ENCODE measurements at regions not wholly inside any gene's neighbourhood (a gene's known extent, or its start where the extent isn't known, plus 50 kb on each side); places are given as distances from the start of the nearest gene placed in this dataset.

GRCh38 chr14:97287956-97288355 is 490.8 kb downstream of the VRK1 start:
- no peak for TF ChIP-seq EZH2phosphoT487 (IDR thresholded peaks at IDR 0.05; ENCODE audit: low read depth, severe bottlenecking, unreplicated experiment)
- TF ChIP-seq CTCF (IDR thresholded peaks at IDR 0.05; ENCODE audit: poor library complexity): no peak
